ENCODE measurements at regions not wholly inside any gene's neighbourhood (a gene's known extent, or its start where the extent isn't known, plus 50 kb on each side); places are given as distances from the start of the nearest gene placed in this dataset.

DNA sequence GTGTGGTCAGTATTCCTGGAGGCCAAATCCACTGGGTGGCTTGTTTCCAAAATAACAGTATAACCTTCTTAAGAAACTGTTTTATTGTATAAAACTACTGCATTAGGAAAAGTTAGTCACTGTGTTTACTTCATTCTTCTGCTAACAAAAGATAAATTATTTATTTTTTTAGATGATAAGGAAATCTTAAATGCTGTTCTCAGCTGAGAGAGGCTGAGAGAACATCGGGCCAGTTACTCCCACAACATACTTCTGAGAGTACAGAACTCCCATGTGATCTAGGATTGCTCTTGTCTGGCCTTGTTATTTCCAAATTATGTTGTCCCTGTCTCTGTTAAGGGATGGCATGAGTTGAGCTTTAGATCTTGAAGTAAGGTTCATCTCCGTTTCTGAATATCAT is 96.7 kb upstream of the CXADR start:
- TF ChIP-seq POLR2A (IDR thresholded peaks at IDR 0.05; ENCODE audit: low read depth, low read length) = no peak
- no peak for TF ChIP-seq POLR2AphosphoS5 (IDR thresholded peaks at IDR 0.05; ENCODE audit: low read depth, low read length)
- no peak for TF ChIP-seq TAF1 (IDR thresholded peaks at IDR 0.05; ENCODE audit: borderline replicate concordance, low read depth, low read length)

Measured in GM12892 (cell line).